ENCODE measurements at regions not wholly inside any gene's neighbourhood (a gene's known extent, or its start where the extent isn't known, plus 50 kb on each side); places are given as distances from the start of the nearest gene placed in this dataset.

DNA sequence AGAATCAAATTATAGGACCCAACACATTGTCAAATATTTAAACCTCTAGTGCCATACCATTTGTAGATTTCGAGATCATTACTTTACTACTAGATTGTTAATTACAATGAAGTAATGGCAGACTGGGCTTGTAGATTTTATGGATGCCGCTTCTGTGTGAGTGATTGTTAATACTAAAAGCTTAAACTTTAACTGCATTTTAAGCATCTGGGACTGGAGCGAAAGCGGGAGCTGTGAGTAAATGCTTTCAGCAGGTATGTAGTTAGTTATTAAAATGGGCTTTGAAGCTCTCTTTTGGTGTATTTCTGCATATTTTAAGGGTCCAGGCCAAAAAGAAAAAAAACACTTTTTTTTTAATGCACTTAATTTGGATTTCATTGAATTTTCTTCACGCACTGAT is 519.3 kb downstream of the MED13L start:
- no peaks in the 10 kb centered on the region for H3K36me3 Mint-ChIP-seq (ENCODE audit: low read depth, unreplicated experiment)
- TF ChIP-seq, protein P1, sequence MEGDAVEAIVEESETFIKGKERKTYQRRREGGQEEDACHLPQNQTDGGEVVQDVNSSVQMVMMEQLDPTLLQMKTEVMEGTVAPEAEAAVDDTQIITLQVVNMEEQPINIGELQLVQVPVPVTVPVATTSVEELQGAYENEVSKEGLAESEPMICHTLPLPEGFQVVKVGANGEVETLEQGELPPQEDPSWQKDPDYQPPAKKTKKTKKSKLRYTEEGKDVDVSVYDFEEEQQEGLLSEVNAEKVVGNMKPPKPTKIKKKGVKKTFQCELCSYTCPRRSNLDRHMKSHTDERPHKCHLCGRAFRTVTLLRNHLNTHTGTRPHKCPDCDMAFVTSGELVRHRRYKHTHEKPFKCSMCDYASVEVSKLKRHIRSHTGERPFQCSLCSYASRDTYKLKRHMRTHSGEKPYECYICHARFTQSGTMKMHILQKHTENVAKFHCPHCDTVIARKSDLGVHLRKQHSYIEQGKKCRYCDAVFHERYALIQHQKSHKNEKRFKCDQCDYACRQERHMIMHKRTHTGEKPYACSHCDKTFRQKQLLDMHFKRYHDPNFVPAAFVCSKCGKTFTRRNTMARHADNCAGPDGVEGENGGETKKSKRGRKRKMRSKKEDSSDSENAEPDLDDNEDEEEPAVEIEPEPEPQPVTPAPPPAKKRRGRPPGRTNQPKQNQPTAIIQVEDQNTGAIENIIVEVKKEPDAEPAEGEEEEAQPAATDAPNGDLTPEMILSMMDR (IDR thresholded peaks at IDR 0.05; ENCODE audit: unreplicated experiment) = no peak
- H3K27ac Mint-ChIP-seq (ENCODE audit: unreplicated experiment) = no peak overlapping the region
- H3K4me1 Mint-ChIP-seq (ENCODE audit: unreplicated experiment) = peaks cover 7% of the 10 kb centered on the region
- no peaks in the 10 kb centered on the region for H3K27me3 Mint-ChIP-seq (ENCODE audit: unreplicated experiment)
- H3K4me3 Mint-ChIP-seq (ENCODE audit: unreplicated experiment) = no peak overlapping the region
- H3K9me3 Mint-ChIP-seq (ENCODE audit: unreplicated experiment) = no peaks in the 10 kb centered on the region
- DNase-seq (ENCODE audit: low spot score) = no peak

DNA sequence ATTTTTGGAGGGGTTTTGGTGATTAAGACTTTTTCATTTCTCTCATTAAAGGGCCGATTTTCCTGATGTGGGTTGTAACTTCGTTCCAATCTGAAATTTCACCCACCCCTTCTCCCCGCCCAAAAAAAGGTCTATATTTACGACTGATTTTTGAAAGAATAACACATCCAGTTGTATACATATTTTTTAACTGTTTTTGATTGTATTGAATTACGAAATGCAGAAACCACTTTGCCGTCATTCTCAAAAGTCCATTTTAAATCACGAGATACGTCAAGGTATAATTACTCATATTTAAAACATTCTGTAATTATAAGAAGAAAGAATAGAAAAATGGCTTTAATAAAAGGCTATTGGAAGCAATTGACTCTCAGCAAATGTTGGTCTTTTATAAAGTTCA is 520.7 kb downstream of the MED13L start:
- H3K36me3 Mint-ChIP-seq (ENCODE audit: low read depth, unreplicated experiment) = no peaks in the 10 kb centered on the region
- H3K9me3 Mint-ChIP-seq (ENCODE audit: unreplicated experiment) = no peaks in the 10 kb centered on the region
- no peak for DNase-seq (ENCODE audit: low spot score)
- H3K4me3 Mint-ChIP-seq (ENCODE audit: unreplicated experiment) = no peak overlapping the region
- H3K4me1 Mint-ChIP-seq (ENCODE audit: unreplicated experiment) = peaks cover 5% of the 10 kb centered on the region
- H3K27me3 Mint-ChIP-seq (ENCODE audit: unreplicated experiment) = no peaks in the 10 kb centered on the region
- TF ChIP-seq, protein P1 (IDR thresholded peaks at IDR 0.05; ENCODE audit: unreplicated experiment) = no peak
- no peak overlapping the region for H3K27ac Mint-ChIP-seq (ENCODE audit: unreplicated experiment)

DNA sequence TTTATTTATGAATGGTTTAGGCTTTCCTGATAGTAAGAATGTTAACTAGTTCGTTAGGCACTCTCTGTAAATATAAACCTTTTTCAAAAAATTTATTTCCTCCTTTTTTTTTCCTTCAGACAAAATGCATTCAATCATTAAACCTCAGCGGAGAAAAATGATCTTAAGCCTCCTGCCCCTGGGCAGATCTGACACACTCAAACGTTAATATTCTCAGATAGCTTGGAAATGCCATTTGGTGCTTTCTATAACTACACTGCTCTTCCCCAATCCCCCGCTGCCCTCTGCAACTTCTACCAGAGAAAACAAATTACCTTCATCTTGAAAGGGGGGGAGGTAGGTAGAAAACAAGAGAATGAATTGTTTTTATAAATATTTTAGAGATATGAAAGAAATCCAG is 521.2 kb downstream of the MED13L start:
- H3K4me1 Mint-ChIP-seq (ENCODE audit: unreplicated experiment) = peaks cover 5% of the 10 kb centered on the region
- no peaks in the 10 kb centered on the region for H3K9me3 Mint-ChIP-seq (ENCODE audit: unreplicated experiment)
- DNase-seq (ENCODE audit: low spot score) = no peak
- H3K27me3 Mint-ChIP-seq (ENCODE audit: unreplicated experiment) = no peaks in the 10 kb centered on the region
- no peaks in the 10 kb centered on the region for H3K36me3 Mint-ChIP-seq (ENCODE audit: low read depth, unreplicated experiment)
- no peak overlapping the region for H3K4me3 Mint-ChIP-seq (ENCODE audit: unreplicated experiment)
- no peak overlapping the region for H3K27ac Mint-ChIP-seq (ENCODE audit: unreplicated experiment)
- TF ChIP-seq, protein P1 (IDR thresholded peaks at IDR 0.05; ENCODE audit: unreplicated experiment) = no peak

DNA sequence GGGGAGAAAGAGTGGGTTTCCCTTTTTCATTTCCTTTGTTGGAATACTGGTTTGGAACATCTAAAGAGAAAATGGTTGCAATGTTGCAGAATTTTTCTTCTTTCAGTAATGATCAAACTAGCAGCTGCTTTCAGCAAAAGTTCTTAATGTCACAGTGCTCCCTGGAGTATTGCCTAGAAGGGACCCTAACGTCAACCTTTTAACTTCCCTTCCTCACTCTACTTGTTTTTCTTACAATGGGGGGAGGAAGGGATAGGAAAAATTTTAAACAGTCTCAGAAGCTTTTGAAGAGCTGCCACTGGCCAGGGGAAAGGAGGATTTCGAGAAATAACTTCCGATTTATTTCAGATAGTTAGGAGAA is 521.8 kb downstream of the MED13L start:
- no peak overlapping the region for H3K4me3 Mint-ChIP-seq (ENCODE audit: unreplicated experiment)
- no peak overlapping the region for H3K27ac Mint-ChIP-seq (ENCODE audit: unreplicated experiment)
- peaks cover 5% of the 10 kb centered on the region for H3K4me1 Mint-ChIP-seq (ENCODE audit: unreplicated experiment)
- no peaks in the 10 kb centered on the region for H3K9me3 Mint-ChIP-seq (ENCODE audit: unreplicated experiment)
- no peaks in the 10 kb centered on the region for H3K27me3 Mint-ChIP-seq (ENCODE audit: unreplicated experiment)
- DNase-seq (ENCODE audit: low spot score) = no peak
- H3K36me3 Mint-ChIP-seq (ENCODE audit: low read depth, unreplicated experiment) = no peaks in the 10 kb centered on the region
- TF ChIP-seq, protein P1 (IDR thresholded peaks at IDR 0.05; ENCODE audit: unreplicated experiment) = no peak

DNA sequence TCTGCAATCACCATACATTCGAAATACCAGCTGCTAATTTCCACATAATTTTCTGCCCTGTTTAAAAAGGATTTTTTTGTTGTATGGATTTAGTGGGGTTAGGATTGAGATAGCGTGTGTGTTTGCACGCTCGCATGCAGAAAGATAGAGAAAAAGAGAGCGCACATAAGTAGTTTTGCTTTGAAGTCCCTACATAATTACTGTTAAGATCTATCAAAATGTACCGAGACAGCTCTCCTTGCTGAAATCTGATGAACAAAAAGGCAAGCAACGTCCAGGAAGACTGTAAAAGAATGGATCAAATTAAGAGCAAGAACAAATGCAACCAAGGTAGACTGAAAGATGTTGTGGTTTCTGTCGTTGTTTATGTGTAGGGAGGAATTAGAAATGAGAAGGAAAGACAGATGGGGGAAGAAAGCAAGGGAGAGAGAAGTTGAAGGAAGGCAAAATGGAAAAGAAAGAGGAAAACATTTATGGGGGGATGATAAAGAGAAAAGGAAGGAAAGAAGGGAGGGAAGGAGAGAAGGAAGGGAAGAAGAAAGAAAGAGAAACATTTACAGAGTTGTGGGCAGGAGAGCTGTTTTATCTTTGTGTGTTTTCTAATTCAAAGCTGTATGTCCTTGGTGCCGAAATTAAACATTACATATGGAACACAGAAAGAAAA is 522.3 kb downstream of the MED13L start:
- Mint-ChIP-seq H3K9me3 (ENCODE audit: unreplicated experiment) (no peaks in the 10 kb centered on the region), H3K27me3 (ENCODE audit: unreplicated experiment) (peaks cover 2% of the 10 kb centered on the region), H3K4me1 (ENCODE audit: unreplicated experiment) (peaks cover 5% of the 10 kb centered on the region), H3K27ac (ENCODE audit: unreplicated experiment) (no peak overlapping the region), H3K4me3 (ENCODE audit: unreplicated experiment) (no peak overlapping the region), H3K36me3 (ENCODE audit: low read depth, unreplicated experiment) (no peaks in the 10 kb centered on the region)
- TF ChIP-seq, protein P1 (IDR thresholded peaks at IDR 0.05; ENCODE audit: unreplicated experiment) = no peak
- DNase-seq (ENCODE audit: low spot score) = no peak
